Panc1 (cell line): ENCODE measurements at regions not wholly inside any gene's neighbourhood (a gene's known extent, or its start where the extent isn't known, plus 50 kb on each side); places are given as distances from the start of the nearest gene placed in this dataset.

ENCODE experiments used
- CTCF ChIP-seq: fragments of 450-650 bp; IDR thresholded peaks from 2 replicates; pipeline ENCODE4 v1.5.1; 2017; ENCODE audit warnings: mild to moderate bottlenecking
- POLR2AphosphoS5 ChIP-seq: IDR thresholded peaks from 2 replicates; pipeline ENCODE4 v1.6.1; 2012; ENCODE audit warnings: mild to moderate bottlenecking, low read depth, low read length, moderate library complexity
- SIN3A ChIP-seq: IDR thresholded peaks from 2 replicates; pipeline ENCODE4 v1.6.1; 2012; ENCODE audit warnings: low read depth, mild to moderate bottlenecking, low read length, moderate library complexity, borderline replicate concordance; ENCODE audit not compliant: insufficient read depth
- TF ChIP-seq, protein P1 (sequence below), 2 experiments: IDR thresholded peaks; 2 replicates each; pipeline ENCODE4 v1.6.1; 2011 to 2012; ENCODE audit warnings: low read depth in 2 of 2, control low read depth in 1 of 2, low read length in 1 of 2, mild to moderate bottlenecking in 1 of 2, moderate library complexity in 1 of 2; ENCODE audit not compliant: insufficient read depth in 1 of 2

DNA sequence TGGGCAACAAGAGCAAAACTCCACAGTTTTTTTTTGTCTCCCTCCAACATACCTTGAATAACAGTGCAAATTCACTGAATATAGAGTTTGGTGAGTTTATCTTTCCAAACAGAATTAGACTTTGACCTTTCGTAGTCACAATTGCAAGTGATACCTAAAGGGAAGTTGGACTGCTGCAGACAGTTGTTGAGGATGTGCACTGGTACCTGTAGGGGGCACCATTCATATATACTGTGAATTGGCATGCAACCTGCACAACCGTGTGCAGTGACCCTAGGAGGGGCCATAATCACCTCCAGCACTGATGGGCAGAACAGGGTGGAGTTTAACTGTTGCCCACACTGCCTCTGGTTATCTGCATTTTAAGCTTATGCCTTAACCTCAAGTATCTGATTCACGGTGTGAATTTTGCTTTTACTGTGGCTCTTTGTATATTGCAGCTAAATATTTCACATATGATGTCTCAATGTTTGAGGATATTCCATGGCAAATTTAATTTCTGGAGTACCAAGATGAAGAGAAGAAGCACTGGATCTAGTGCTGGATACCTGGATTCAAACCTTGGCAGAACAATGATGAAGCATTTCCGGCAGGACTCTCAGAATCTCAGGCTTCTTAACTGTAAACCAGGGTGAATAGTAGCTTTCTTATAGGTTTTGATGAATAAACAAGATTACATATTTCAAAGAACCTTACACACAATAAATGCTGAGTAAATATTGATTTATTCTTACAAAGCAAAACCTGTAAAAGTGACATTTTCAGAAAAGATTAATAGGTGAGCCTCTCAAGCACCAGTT is 144.3 kb downstream of the ACTBL2 start:
- peak; percentile 78 for TF ChIP-seq CTCF
- no peak for TF ChIP-seq SIN3A
- TF ChIP-seq POLR2AphosphoS5: peak; percentile 63; the same call in 1 of the 2 replicates
- TF ChIP-seq, protein P1, sequence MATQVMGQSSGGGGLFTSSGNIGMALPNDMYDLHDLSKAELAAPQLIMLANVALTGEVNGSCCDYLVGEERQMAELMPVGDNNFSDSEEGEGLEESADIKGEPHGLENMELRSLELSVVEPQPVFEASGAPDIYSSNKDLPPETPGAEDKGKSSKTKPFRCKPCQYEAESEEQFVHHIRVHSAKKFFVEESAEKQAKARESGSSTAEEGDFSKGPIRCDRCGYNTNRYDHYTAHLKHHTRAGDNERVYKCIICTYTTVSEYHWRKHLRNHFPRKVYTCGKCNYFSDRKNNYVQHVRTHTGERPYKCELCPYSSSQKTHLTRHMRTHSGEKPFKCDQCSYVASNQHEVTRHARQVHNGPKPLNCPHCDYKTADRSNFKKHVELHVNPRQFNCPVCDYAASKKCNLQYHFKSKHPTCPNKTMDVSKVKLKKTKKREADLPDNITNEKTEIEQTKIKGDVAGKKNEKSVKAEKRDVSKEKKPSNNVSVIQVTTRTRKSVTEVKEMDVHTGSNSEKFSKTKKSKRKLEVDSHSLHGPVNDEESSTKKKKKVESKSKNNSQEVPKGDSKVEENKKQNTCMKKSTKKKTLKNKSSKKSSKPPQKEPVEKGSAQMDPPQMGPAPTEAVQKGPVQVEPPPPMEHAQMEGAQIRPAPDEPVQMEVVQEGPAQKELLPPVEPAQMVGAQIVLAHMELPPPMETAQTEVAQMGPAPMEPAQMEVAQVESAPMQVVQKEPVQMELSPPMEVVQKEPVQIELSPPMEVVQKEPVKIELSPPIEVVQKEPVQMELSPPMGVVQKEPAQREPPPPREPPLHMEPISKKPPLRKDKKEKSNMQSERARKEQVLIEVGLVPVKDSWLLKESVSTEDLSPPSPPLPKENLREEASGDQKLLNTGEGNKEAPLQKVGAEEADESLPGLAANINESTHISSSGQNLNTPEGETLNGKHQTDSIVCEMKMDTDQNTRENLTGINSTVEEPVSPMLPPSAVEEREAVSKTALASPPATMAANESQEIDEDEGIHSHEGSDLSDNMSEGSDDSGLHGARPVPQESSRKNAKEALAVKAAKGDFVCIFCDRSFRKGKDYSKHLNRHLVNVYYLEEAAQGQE (IDR thresholded peaks at IDR 0.05; ENCODE audit: insufficient read depth in 1 of 2, low read depth in 2 of 2, low read length in 1 of 2): no peak
